GM19351 (cell line): ENCODE measurements at regions not wholly inside any gene's neighbourhood (a gene's known extent, or its start where the extent isn't known, plus 50 kb on each side); places are given as distances from the start of the nearest gene placed in this dataset.
"Not testable (repeated sequence)": the region's sequence is repeated elsewhere in the genome, so short reads cannot be mapped to it uniquely, and the experiment has no call there.

Experiments
- ATAC-seq: cut with Tn5 transposase; IDR thresholded peaks from one replicate; pipeline ENCODE4 v1.9.1; 2021; ENCODE audit warnings: mild to moderate bottlenecking, moderate library complexity; ENCODE audit not compliant: unreplicated experiment

GRCh38 chr9:2277644-2278043 is 262.5 kb downstream of the SMARCA2 start:
- ATAC-seq, result not testable (repeated sequence)

- not testable (repeated sequence) for ATAC-seq
Measured at GRCh38 chr9:2279138-2279537, 264.0 kb downstream of the SMARCA2 start.

DNA sequence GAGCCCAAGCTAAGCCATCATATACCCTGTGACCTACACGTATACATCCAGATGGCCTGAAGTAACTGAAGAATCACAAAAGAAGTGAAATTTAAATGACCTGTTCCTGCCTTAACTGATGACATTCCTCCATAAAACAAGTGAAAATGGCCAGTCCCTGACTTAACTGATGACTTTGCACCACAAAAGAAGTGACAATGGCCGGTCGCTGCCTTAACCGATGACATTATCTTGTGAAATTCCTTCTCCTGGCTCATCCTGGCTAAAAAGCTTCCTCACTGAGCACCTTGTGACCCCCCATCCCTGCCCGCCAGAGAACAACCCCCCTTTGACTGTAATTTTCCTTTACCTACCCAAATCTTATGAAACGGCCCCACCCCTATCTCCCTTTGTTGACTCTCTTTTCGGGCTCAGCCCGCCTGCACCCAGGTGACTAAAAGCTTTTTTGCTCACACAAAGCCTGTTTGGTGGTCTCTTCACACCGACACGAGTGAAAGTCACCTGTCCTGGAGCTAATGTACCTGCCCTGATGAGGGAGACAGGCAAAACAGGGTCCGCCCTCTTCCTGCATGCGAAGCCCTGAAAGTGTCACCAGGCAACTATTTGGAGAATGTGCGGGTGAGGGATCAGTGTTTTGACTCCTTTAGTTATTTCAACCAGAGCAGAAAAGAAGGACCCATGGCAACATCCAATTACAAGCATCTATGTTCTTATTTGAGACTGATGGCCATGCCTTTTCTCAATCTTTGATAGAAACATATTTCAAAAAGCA is 266.1 kb downstream of the SMARCA2 start:
- no peak for ATAC-seq

DNA sequence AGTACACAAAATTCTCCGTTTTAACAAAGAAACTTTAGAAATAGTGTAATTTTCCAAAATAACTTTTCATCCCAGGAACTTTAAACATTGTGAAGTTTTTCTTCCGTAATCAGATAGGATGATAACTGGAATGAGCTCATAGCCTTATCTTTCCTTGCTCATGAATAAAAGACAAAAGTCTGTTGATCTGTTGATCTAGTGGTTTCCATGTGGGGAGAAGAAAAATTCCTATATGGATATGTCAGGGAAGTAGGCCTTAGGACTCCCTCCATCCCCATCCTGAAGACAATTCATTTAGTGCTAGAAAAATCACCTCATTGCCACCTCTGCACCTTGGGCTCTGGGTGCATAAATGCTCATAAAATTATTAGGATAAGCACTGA is 266.6 kb downstream of the SMARCA2 start:
- ATAC-seq, result no peak

GRCh38 chr9:2284770-2285169 is 269.6 kb downstream of the SMARCA2 start:
- no peak for ATAC-seq

DNA sequence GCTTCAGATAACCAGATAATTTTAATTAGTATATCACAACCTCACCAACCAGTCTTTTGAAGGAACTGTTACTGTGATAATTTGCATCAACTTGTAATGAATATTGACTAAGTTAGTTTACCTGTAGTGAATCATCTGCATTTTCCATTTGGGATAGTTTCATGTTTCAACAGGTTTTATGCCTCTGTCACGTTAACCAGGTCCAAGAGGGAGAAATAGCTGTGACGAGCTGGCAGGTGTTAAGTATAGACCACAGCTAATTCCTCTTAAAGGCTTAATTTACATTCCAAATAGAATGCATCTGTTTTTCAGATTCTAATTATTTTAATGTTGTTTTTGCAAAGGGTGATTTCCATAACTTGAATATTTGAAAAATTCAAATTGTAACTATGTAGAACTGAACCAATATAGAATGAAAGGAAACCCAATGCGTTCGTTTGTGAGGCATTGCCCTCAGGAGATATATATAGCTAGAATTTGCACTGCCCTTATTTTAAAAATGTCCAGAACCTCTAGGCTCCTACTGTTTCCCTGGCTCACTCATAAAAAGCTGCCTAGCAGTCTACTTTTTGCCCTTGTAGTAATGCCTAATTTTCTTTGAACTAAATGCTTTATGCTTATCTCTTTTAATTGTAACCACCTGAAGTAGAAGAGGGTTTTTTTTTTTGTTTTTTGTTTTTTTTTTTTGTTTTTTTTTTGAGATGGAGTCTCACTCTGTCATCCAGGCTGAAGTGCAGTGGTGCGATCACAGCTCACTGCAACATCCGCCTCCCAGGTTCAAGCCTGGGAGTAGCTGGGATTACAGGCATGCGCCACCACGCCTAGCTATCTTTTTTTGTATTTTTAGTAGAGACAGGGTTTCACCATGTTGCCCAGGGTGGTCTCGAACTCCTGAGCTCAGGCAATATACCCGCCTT is 270.5 kb downstream of the SMARCA2 start:
- ATAC-seq, result no peak

DNA sequence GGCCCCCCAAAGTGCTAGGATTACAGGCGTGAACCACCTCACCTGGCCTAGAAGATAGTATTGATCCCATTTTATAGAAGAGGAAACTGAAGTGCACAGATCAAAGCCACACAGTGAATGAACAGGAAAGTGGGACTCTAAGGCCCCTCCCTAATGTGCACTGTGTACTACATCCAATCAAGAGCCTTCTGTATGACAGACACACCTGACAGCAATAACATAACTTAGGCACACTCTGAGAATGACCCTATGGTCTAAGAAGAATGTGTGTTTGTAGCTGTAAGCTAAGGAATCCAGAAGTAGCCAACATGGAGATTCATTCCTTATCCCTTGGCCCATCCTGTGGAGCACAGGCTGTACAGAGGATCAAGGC is 271.2 kb downstream of the SMARCA2 start:
- no peak for ATAC-seq

GRCh38 chr9:2286825-2287455 is 271.8 kb downstream of the SMARCA2 start:
- no peak for ATAC-seq

DNA sequence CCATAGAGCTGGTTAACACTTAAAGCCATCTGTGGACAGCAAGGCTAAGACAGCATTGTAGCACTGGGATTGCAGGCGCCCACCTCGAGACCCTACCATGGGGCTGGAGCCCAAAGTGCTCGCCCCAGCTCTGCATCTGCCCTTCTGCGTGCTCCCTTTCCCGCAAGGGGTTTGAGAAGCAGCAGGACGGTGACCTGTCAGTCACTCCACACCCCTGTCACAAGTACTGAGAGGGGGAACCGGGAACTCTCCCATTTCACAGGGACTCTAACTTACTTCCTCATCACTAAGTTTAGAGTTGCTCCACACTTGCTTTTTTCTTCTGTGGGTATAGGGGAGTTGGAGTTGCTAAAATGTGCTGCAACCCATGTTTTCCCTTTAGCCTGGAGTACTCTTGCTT is 273.2 kb downstream of the SMARCA2 start:
- no peak for ATAC-seq

DNA sequence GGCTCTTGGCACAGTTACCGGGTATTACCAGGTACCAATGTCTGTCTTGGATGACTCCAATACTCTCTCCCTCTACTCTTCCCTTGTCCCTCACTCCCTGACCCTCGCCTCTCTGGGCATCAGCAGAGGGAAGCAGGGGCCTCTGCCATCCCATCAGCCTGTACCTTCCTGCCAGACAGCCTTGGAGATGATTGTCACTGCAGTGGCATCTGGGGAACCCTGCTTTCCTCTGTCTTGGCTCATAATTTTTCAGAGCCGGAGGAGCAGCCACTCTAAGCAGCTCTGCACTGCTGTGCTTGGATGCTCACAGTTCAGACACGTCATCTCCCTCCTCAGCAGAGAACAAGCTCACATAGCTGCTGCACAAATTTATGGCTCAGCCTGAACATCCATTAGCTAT is 274.1 kb downstream of the SMARCA2 start:
- no peak for ATAC-seq

GRCh38 chr9:2290382-2290781 is 275.2 kb downstream of the SMARCA2 start:
- ATAC-seq, result no peak

GRCh38 chr9:2291980-2292704 is 277.0 kb downstream of the SMARCA2 start:
- ATAC-seq, result no peak

GRCh38 chr9:2292733-2293132 is 277.6 kb downstream of the SMARCA2 start:
- no peak for ATAC-seq

- no peak for ATAC-seq
Measured at GRCh38 chr9:2297771-2298170, 282.6 kb downstream of the SMARCA2 start.

DNA sequence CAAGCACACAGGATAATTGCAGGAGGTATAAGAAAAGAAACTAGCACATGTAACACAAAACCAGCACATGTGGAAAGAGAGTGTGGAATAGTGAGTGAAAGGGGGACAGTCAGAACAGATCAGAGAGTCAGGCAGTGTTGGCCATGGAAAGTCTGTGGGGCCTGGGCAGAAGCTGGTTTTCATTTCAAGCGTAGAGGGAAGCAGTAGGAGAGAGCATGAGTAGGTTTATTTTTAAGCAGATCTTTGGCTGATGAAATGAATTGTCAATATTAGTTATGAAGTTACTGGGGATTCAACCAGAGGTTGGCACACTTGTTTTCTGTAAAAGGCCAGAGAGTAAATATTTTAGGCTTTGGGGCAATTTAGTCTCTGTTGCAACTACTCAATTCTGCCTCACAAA is 283.1 kb downstream of the SMARCA2 start:
- no peak for ATAC-seq

DNA sequence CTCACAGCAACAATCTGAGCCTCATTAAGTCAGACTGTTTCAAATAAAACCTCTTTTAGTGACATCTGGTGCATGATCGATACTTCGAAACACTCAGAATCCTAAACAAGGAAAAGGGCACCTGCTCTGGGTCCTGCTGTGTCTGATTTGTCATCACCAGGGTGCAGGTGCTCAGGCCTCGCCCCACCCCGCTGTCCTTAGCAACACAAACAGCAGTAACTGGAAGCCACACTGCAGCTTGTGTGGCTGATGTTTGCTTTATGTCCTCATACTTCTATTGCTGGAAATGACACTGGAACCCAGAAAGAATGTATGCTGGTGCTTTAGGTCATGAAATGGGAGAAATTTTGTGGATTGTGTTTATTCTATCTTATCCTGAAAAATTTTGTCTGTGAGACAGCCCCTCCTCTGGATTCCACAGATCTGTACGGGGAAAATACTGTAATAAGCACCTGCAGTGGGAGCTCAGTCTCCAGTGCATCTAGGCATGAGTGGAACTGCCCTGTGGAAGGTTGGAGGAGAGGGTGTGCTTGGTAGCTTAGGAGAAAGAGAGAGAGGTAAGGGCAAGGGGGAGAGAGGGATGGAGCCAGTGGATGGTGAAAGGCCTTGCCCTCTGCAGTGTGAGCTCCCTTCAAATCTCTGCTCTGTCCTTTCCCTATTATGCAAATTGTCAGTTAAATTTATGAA is 284.2 kb downstream of the SMARCA2 start:
- ATAC-seq, result no peak

- no peak for ATAC-seq
Measured at GRCh38 chr9:2299843-2300205, 284.7 kb downstream of the SMARCA2 start.

DNA sequence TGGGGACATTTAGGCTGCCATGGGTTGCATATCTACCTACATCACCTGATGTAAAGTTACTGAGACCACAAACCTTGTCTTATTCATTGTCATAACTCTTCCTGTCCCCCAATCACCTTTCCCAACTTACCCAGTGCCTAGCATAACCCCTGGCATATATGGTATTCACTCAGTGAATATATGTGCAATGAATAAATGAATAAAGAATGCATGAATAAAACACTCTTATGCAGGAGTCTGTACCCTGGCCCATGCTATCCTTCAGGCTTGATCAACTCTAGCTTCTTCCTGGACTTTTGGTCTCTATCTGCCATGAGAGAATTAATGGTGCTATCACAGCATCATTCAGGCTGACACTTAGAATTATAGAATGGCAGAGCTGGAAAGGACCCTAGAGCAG is 285.2 kb downstream of the SMARCA2 start:
- no peak for ATAC-seq

- ATAC-seq, result no peak
Measured at GRCh38 chr9:2302606-2303005, 287.5 kb downstream of the SMARCA2 start.

DNA sequence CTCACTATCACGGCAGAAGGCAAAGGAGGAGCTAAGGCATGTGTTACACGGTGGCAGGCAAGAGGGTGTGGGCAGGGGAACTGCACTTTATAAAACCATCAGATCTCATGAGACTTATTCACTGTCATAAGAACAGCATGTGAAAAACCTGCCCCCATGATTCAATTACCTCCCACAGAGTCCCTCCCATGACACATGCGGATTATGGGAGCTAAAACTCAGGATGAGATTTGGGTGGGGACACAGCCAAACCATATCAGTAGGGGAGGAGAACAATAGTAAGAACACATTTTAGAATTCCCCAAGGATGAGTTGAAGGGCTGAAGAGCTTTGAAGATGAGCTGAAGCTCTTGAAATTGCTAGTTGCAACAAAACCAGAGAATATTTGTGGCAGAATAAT is 287.9 kb downstream of the SMARCA2 start:
- no peak for ATAC-seq

DNA sequence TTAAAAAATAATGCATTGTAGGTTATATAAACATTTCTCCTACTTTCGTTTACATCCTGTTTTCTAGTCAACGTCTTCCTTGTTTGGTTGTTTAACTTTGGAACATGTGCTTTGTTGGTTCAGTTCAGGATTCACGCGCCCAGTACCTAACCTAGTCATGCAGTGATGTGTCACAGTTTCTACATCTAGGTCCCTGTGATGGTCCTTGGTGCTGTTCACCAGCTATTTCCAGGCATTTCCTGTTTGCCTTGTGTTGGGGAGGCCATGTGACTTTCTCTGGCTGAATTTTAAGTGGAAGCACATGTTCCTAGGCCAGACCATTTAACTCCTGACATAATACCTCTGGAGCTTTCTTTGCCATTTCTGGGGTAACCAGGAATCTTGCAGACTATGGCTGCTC is 292.3 kb downstream of the SMARCA2 start:
- no peak for ATAC-seq
